ENCODE measurements at regions not wholly inside any gene's neighbourhood (a gene's known extent, or its start where the extent isn't known, plus 50 kb on each side); places are given as distances from the start of the nearest gene placed in this dataset.

GRCh38 chr2:151030663-151031230, 230.9 kb downstream of the RBM43 start:
- no peak for TF ChIP-seq CTCF (IDR thresholded peaks at IDR 0.05; ENCODE audit: extremely low read depth in 1 of 2, insufficient read depth in 1 of 2, low read depth in 1 of 2, low read length in 2 of 2)
- TF ChIP-seq POLR2AphosphoS5 (IDR thresholded peaks at IDR 0.05; ENCODE audit: insufficient read depth, low read depth, low read length), result no peak
- TF ChIP-seq JUN (IDR thresholded peaks at IDR 0.05; ENCODE audit: borderline replicate concordance, insufficient read depth, insufficient read length, low read depth), result no peak
- TF ChIP-seq POLR2A (IDR thresholded peaks at IDR 0.05; ENCODE audit: low read depth, low read length), result no peak

Data from endothelial cell of umbilical vein (primary cell).